GM10248 (cell line): ENCODE measurements at regions not wholly inside any gene's neighbourhood (a gene's known extent, or its start where the extent isn't known, plus 50 kb on each side); places are given as distances from the start of the nearest gene placed in this dataset.

Source experiments
- CTCF ChIA-PET: fragments of 300-600 bp; sonication (Branson Sonifier 250); formaldehyde crosslinking; extraction: SDS; loops from one replicate; lab custom pipeline; 2021; ENCODE audit warnings: antibody characterized with exemption; lab: Yijun Ruan, JAX
- POLR2A ChIA-PET: fragments of 350-650 bp; sonication (Branson Sonifier 250); formaldehyde crosslinking; extraction: SDS; loops from one replicate; lab custom pipeline; 2020; ENCODE audit warnings: antibody characterized with exemption; lab: Yijun Ruan, JAX
- DNase-seq: peaks from one replicate; pipeline ENCODE4 v3.0.0; 2012; ENCODE audit errors: extremely low spot score
- CTCF ChIP-seq: IDR thresholded peaks from 2 replicates; pipeline ENCODE4 v1.5.1; 2012; ENCODE audit warnings: mild to moderate bottlenecking, low read depth; ENCODE audit errors: extremely low read depth, missing control alignments, control extremely low read depth

- CTCF ChIA-PET, result interaction anchor here (1.6 kb wide), 1 partner anchor 20 kb away, joined by 6 read pairs; no protein-coding TSS in a partner anchor
- DNase-seq, result no peak
- TF ChIP-seq CTCF, result no peak
- POLR2A ChIA-PET, result no interaction called here
Observed at GRCh38 chr6:166754218-166755030, 127.4 kb upstream of the RPS6KA2 start.

- DNase-seq, result no peak
- CTCF ChIA-PET, result interaction anchor here (1.6 kb wide), 1 partner anchor 22 kb away, joined by 6 read pairs; no protein-coding TSS in a partner anchor
- TF ChIP-seq CTCF, result no peak
- POLR2A ChIA-PET, result no interaction called here
Observed at GRCh38 chr6:166752928-166753721, 126.1 kb upstream of the RPS6KA2 start.

GRCh38 chr6:166752097-166752496 is 125.0 kb upstream of the RPS6KA2 start:
- DNase-seq, result peak; percentile 70
- TF ChIP-seq CTCF, result no peak
- CTCF ChIA-PET, result no interaction called here
- POLR2A ChIA-PET, result no interaction called here

- POLR2A ChIA-PET, result no interaction called here
- DNase-seq, result peak; percentile 55
- CTCF ChIA-PET, result interaction anchor here (1.1 kb wide), 1 partner anchor 24 kb away, joined by 3 read pairs; no protein-coding TSS in a partner anchor
- TF ChIP-seq CTCF, result no peak
Observed at GRCh38 chr6:166751051-166751595, 124.1 kb upstream of the RPS6KA2 start.

GRCh38 chr6:166750108-166750793 is 123.2 kb upstream of the RPS6KA2 start:
- DNase-seq, result no peak
- ChIA-PET POLR2A (no interaction called here), CTCF (no interaction called here)
- TF ChIP-seq CTCF, result no peak

GRCh38 chr6:166749666-166750065 is 122.6 kb upstream of the RPS6KA2 start:
- TF ChIP-seq CTCF, result no peak
- no peak for DNase-seq
- POLR2A ChIA-PET, result no interaction called here
- CTCF ChIA-PET, result no interaction called here
